ENCODE measurements at regions not wholly inside any gene's neighbourhood (a gene's known extent, or its start where the extent isn't known, plus 50 kb on each side); places are given as distances from the start of the nearest gene placed in this dataset.

DNA sequence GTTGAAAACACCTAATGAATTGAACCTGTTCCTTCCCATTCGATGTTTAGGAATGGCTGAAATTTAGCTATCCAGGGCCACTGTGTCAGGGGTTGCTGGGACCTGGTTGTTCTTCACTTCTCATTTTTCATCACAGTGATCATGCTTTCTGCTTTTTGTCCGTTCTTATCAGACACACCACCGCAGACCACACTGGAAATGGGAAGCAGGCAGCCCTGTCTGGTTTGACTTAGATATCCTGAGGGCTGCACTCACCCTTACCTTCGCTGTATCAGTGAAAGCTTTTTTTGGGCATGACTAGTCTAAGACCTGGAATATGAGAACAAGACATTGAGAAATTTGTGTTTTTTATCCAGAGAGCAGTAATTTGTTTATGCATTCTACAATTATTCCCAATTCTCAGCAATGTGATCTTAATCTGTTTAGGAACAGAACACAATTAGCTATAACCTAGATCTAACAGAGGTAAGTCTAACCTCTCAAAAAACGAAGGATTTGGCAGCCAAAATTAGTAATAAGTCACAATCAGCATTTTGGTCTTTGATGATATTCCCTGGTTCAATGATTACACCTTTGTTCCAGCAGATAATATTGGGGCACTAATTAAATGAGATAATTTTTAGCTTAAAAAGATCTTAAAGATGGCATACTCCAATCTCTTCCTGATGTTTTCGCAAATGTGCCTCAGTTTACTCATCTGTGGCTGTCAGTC, 126.0 kb upstream of the GOT2 start (continued):
- TF ChIP-seq SMC3 (conservative IDR thresholded peaks at IDR 0.05; ENCODE audit: insufficient read depth, low read depth, low read length) = no peak
- peak; percentile 52 for TF ChIP-seq CXXC5 (CRISPR knock-in tag; IDR thresholded peaks at IDR 0.05)
- no peak for TF ChIP-seq ZFPM2 (CRISPR knock-in tag; IDR thresholded peaks at IDR 0.05)
- peak; percentile 26; the same call in 1 of the 2 replicates for TF ChIP-seq MTA3 (IDR thresholded peaks at IDR 0.05; ENCODE audit: borderline replicate concordance)
- TF ChIP-seq ZNF316 (IDR thresholded peaks at IDR 0.05) = peak; percentile 79
- TF ChIP-seq MBD2 (IDR thresholded peaks at IDR 0.05; ENCODE audit: borderline replicate concordance, low read depth) = 0 out of 2 replicates have a peak, but pooled peaks have one; percentile 19
- TF ChIP-seq PURB (CRISPR knock-in tag; IDR thresholded peaks at IDR 0.05; ENCODE audit: low read depth) = no peak
- TF ChIP-seq, protein P1, sequence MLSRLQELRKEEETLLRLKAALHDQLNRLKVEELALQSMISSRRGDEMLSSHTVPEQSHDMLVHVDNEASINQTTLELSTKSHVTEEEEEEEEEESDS (CRISPR knock-in tag; IDR thresholded peaks at IDR 0.05) = no peak
- TF ChIP-seq THAP7 (CRISPR knock-in tag; IDR thresholded peaks at IDR 0.05) = no peak
- TF ChIP-seq TAL1 (IDR thresholded peaks at IDR 0.05) = peak; percentile 96
- no peak for TF ChIP-seq GABPA (tag; conservative IDR thresholded peaks at IDR 0.05; ENCODE audit: low read depth)
- TF ChIP-seq TSC22D4 (tag; IDR thresholded peaks at IDR 0.05) = no peak
- no peak for TF ChIP-seq SMARCB1 (IDR thresholded peaks at IDR 0.05; ENCODE audit: insufficient read length, low read depth)
- peak; percentile 63 for TF ChIP-seq CCNT2 (IDR thresholded peaks at IDR 0.05; ENCODE audit: borderline replicate concordance, extremely low read depth, insufficient read length, low read depth, low read length)
- TF ChIP-seq MTA1 (IDR thresholded peaks at IDR 0.05; ENCODE audit: borderline replicate concordance) = peak; percentile 54; the same call in 1 of the 2 replicates
- no peak for TF ChIP-seq ZBTB9 (CRISPR knock-in tag; IDR thresholded peaks at IDR 0.05)
- TF ChIP-seq HDAC2 (IDR thresholded peaks at IDR 0.05) = peak; percentile 47; the same call in 1 of the 2 replicates
- TF ChIP-seq PRPF4 (IDR thresholded peaks at IDR 0.05; ENCODE audit: insufficient read depth, low read depth, low read length, poor library complexity, severe bottlenecking) = no peak
- TF ChIP-seq NFYB (IDR thresholded peaks at IDR 0.05; ENCODE audit: extremely low read depth, insufficient read length) = no peak
- peak; percentile 88 for TF ChIP-seq FOXM1 (IDR thresholded peaks at IDR 0.05; ENCODE audit: low read depth)
- TF ChIP-seq FOXM1 (CRISPR knock-in tag; IDR thresholded peaks at IDR 0.05; ENCODE audit: low read depth) = no peak
- no peak for TF ChIP-seq GMEB1 (CRISPR knock-in tag; IDR thresholded peaks at IDR 0.05)
- TF ChIP-seq ZFP30 (CRISPR knock-in tag; IDR thresholded peaks at IDR 0.05; ENCODE audit: borderline replicate concordance) = no peak
- TF ChIP-seq CBFB (CRISPR knock-in tag; IDR thresholded peaks at IDR 0.05) = 0 out of 2 replicates have a peak, but pooled peaks have one; percentile 49
- peak; percentile 92 for TF ChIP-seq MTA2 (IDR thresholded peaks at IDR 0.05; ENCODE audit: low read depth)
